Effector CD8-positive, alpha-beta T cell (primary cell): ENCODE measurements at regions not wholly inside any gene's neighbourhood (a gene's known extent, or its start where the extent isn't known, plus 50 kb on each side); places are given as distances from the start of the nearest gene placed in this dataset.

ENCODE experiments used
- DNase-seq: peaks from one replicate; lab custom pipeline; 2025; lab: John Stamatoyannopoulos, UW

DNA sequence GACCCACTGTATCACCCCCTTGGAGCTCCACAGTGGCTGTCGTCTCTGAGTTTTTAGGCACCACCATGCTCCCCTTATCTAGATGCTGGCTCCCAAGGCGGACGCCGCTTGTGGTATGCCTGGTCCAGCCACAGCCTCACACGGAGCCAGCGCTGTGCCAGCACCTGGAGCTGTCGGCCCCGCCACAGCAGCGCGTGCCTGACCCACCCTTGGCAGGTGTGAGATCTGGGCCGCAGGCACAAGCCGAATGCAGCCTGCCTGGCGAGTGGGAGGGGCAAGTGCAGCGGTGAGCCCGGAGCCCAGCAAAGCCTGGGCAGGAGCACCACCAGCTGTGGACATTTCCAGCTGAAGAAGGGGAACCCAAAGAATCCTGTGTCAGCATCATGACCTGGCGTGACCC is 91.9 kb upstream of the BACE2 start:
- DNase-seq = no peak

DNA sequence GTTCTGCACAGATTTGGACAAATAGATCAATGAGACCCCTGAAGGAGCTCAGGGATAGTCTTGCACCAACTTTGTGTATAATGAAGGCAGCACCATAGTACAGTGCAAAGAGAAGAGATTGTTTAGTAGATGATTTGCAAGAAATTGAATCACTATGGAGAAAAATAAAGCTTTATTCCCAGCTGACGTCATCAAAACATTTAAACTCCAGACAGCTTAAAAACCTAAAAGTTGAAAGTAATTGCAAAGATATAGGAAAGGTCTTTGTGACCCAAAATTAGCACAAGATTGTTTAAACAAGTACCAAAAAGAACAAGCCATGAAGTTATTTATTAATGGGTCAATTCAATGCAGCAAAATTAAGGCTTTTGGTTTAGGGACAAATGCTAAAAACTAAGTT is 88.8 kb upstream of the BACE2 start:
- DNase-seq = no peak

DNA sequence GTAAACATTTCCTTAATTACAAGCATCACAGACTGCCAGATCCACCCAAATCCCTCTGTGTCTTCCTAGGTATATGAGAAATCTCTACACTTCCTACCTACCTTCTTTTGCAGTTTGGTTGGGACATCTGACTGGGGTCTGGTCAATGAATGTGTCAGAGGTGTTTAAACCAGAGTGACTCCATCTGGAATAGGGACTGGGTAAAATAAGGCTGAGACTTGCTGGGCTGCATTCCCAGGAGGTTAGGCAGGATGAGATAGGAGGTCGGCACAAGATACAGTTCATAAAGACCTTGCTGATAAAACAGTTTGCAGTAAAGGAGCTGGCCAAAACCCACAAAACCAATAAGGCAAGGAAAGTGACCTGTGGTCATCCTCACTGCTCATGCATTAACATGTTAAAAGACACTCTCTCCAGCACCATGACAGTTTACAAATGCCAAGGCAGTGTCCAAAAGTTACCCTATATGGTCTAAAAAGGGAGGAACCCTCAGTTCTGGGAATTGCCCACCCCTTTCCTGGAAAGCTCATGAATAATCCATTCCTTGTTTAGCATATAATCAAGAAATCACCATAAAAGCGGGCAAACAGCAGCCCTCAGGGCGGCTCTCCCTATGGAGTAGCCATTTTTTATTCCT is 87.4 kb upstream of the BACE2 start:
- DNase-seq = no peak

DNA sequence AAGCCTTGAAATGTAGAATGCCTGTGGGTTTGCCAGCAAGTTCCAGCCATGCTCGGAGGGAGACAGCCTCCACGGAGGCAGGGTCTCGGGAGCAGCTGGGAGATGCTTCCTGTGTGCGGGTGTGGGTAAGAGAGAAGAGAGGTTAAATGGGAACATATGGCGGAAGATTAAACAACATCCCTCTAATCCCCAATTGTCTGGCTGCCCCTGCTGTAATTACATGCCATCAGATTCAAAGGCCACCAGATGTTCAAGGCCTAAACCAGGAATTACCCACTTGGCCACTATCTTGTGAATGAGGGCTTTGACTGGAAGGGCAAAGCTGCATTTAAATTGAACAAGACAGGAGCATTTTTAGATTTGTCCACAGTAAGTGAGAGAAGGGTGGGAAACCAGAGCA is 81.4 kb upstream of the BACE2 start:
- no peak for DNase-seq

DNA sequence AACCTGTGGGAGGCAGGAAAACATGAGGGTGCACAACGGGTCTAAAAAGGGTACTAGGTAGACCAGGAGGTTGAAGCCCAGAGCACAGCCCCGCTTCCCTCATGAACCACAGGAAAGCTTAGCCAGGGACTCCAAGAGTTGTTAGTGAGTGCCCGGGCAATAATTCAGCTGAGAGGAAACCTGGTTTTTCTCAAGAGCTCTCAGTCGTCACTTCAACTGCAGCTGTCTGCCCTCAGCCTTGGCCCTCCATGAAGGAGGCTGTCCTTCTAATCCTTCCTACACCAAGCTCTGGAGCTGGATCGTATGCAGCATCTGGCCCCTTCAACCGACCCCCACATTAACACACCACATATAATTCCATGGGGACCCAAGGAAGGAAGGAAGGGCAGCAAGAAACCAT is 77.0 kb upstream of the BACE2 start:
- DNase-seq = no peak

DNA sequence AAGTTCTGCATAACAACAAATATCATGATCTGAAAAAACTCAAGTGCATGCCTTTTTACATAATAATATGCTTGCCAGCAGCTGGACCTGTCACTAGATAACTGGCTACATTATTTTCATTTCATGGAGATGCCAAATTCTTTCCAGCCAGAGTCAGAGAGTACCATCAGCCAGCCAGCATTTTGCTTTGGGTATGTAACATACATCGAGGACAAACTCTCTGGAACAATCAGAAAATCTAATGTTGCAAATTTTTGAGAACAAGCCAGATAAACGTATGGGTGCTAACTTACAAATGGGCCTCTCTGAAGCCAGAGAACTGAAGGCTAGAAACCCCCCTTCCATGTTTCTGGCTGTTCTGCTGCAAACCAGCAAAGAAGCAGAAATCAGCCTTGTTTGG is 76.3 kb upstream of the BACE2 start:
- DNase-seq = no peak

DNA sequence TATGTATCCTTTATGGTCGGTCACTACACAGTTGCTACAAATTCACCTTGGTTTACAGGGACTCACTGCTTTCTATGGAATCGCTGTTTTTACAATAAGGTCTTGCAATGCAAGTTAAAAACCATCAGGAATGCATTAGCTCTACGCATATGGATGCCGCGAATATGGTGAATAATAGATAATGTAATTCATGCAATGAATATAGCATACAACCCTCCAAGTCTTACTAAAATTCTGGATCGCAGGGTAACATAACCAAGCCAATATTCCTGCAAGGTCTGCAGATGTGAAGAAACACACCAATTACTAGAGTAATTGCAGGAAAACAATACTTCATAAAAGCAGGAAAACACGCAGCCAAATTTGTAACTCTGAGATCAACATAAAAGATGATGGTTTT is 75.6 kb upstream of the BACE2 start:
- no peak for DNase-seq

DNA sequence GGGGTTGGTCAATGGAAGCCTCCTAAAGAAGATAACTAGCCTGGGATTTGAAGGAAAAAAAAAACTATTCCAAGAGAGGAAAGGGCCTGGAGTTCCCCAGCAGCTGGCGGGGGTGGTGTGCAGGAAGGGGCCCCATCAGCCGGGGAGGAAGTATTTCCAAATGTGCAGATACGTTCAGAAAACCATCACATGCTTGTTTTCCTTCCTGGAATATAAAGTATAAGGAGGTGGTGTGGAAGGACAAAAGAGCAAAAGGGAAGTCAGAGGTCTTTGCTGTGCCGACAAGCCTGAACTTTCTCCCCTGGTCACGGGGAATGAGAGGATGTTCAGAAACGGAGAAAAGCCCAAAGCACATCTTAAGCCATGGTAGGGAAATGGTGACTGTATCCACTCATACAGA is 72.0 kb upstream of the BACE2 start:
- no peak for DNase-seq

DNA sequence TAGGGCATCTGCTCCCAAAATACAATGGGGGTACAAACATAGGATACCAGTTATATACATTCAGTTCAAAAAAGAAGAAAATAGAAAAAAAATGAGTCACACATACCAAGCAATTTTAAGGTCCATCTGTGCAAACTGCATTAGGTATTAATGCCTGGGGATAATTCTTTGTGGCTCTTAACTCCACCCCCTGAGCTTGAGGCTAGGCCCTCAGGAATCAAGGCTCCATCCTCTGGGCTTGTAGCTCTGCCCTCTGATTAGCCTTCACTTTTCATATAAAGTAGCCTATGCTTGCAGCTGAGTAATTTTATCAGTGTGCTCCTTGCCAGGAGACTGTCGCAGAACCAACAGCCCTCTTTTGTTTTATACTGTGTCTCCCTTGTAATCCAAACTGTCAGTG is 69.9 kb upstream of the BACE2 start:
- no peak for DNase-seq

DNA sequence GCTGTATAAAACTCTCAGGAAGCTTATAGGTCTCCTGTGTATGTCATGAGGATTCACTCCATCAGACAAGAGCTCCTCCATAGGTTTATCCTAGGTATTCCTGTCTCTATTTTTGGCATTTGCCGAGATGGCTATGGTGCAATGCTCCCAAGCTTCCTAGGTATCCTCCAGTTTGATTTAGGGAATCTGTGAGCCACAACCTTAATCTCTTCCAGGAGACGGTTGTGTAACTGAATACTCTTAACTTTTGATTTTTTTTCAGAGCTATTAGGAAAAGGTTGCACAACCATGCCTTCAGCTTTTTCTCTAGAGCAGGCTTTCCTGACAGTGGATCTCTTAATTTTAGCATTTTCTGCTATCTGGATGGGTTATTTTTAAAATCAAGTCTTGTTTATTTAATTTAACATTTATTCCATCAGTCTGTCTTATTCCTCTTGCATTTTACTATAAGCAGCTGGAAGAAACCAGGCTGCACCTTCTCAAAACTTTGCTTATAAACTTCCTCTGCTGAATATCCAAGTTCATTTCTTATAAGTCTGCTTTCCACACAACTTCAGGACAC is 69.4 kb upstream of the BACE2 start:
- no peak for DNase-seq

DNA sequence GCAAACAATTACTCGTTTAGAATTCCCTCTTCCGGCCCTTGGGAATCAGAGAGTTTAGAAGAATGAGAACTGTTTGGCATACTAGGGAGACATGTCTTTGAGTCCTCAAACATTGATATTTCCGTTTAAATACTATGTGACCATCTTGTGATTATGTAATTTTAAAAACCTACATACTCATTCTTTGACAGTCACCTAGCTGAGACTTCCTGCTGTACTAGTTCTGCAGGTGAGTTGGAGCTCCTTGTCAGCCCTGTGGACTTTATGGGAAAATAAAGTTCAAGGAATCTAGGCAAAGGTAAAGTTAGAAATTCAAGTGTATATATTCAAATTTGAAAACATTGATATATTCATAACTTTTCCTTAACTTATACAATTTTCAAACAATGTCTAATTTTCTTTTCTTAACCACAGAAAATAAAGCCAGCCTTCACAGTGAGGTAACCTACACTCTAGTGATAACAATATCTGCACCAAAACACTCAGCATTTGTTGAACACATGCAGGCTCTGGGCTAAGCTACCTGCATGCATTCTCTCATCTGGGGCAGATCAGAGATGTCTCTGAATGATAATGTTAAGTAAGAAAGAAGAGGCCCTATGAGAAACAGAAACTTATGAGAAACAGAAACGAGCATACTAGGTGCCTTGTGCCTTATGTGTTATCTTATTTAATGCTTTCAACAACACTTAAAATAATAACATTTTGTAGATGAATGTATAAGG is 67.0 kb upstream of the BACE2 start:
- DNase-seq = no peak

DNA sequence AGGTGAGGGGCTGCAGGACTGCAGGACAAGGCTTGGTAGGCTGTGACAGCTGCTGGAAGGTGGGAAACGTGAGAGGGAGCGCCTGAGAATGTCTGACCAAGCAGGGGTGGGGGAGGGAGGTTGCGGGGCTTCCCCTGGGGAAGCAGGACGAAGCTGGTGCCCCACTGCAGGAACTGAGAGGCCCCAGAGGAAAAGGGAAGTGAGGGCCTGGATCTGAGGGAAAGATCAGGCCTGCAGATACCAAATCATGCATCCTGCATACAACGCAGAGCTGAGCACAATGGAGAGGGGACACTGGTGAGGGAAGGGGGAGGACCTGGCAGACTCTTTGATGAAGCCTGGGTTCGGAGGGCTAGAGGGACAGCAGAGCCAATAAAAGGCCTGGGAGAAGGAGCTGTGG is 65.7 kb upstream of the BACE2 start:
- DNase-seq = no peak

DNA sequence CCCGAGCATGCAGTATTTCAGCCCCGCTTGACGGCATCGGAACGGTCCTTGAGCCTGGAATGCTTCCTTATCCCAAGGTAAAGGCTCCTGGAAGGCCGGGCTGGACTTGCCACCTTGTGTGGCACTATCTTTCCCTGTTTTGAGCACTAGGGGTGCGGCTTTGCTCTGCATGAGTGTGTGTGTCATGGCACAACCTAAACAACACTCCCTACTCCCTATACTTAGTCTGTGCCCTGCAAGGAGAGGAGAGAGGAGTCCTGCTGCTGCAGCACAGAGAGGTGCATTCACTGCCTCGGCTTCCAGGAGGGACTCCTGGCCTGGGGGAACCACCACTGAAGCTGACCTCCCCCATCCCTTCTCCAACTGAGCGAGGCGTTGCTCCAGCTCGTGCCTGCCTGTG is 60.4 kb upstream of the BACE2 start:
- DNase-seq = no peak

DNA sequence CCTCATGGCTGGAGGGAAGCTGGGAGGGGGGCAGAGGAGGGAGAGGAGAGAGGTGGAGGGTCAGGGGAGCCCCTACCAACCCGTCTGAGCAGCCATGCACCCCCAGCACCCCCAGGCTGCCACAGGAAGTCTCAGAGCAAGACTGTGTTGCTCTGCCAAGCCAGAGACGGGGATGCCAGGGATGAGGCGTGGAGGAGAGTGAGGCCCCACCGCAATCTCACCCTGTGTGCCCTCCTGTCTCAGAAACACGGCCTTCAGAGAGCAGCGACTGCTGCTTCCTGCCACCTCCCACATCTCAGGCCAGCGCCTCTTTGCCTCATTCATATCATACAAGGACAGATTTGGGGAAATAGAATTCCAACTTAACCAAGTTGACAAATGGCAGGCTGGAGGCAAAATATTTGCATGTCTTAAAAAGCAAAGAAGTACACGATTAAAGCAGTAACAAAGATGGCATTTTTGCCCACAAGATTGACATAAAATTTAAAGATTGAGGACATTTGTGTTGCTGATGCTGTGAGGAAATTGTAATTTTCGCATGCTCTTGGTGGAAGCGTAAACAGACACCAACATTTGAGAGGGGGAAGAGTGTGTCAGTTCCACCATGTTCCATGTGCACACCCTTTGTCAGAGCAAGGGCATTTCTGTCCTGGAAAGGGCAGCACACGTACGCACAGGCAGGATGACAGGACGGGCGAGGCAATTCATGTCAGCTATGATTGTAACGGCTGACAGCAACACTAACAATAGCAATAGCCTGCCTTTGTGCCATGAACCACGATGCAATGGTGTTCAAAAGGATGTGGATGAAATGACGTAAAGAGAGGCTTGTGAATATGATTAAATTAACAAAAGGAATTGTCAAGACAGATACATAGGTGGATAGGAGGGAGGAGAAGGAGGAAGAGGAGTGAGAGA is 59.0 kb upstream of the BACE2 start:
- DNase-seq = no peak

DNA sequence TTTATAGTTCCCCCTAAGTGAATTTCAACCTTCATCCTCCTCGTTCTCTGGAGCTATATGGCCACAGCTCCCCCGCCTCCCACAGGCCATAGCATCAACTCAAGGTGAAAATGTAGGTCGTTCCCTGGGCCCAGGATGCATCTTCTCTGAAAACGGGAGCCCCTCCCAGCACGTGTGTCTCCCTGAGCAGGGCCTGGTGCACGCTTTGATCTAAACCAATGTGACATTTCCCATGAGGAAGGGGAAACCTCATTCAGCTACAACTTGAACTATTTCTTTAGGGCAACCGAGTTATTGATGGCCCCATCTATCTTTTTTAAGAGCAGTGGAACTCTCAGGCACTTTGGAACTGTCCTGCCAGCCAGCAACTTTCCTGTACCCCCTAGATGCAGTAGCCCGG is 57.8 kb upstream of the BACE2 start:
- DNase-seq = no peak

DNA sequence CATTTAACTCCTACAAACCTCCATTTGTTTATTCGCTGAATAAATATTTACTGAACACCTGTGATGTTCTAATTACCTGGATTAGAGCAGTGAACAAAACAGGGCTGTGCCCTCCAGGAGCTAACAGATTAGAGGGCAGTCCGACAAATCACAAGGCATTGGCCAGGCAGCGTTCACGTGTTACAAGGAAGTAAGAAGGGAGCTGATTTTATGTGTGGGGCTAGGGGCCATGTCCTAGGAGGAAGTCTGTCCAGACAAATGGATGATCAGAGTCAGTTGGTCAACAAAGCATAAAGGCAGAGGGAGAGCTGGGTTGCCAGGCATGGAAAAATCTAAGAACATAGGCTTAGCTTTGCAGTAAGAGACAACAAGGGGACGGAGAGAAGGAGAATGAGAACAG is 57.3 kb upstream of the BACE2 start:
- DNase-seq = no peak

DNA sequence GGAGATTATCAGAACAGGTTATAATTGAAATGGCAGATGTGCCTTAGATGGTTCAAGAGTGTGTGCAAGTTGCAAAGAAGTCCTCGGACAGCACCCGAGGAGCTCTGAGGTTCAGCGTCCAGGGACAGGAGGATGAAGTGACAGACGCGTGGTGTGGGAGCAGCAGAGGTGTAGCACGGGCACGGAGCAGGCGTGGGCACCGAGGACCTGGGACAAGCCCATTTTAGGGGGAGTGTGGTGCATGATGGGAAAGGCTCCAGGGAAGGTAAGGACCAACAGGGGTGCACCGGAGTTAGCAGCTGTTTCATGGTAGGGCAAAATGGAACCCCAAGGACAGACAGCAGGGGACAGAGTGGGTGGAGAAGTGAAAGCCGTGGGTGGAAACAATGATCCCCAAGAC is 56.3 kb upstream of the BACE2 start:
- no peak for DNase-seq

DNA sequence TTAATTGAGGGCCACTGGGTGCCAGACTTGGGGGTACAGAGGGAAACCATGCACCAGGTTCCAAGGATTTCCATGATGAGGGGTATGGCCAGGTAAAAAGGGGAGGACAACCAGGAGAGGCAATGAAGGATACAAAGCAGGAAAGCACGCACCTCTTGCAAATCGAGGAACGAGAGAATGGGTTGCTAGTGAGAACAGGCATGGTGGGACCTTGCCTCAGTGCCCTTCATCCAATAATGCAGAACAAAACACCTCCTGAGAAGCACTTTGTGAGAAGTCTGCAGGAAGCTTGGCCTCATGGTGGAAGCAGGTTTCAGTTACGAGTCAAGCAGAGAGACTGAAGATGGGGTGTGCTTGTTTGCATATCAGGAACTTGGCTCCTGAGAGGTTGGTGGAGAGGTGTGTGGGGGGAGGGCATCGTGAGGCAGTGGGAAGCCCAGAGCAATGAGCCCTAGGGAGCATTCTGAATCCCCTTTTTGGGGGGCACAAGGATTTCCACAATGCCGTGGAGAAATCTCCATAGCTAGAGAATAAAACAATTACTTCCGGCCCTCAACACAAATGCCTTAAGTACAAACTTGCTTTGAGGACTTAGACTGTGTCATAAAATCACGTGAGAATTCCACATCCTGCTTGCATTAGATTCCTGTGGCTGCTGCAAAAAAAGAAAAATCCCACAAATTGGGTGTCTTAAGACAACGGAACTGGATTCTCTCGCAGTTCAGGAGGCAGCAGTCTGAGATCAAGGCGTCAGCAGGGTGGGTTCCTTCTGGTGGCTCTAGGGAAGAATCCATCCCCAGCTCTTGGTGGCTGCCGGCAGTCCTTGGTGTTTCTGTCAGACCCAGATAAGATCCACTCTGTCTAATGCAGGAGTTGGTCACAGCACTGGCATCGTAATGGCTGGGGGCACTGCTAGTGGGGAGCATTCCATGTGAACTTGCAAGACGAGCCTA is 54.9 kb upstream of the BACE2 start:
- DNase-seq = no peak

DNA sequence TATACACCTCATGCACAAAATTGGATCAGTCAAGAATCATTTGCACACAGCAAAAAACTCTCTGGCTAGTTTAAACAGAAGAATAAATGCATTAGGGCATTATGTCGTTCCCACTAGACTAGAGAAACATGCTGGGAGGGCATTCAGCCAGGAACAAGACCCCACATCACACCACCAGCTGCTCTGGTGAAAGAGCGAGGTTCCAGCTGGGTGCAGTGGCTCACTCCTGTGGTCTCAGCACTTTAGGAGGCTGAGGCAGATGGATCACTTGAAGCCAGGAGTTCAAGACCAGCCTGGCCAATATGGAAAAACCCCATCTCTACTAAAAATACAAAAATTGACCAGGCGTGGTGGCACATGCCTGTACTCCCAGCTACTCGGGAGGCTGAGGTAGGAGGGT is 52.1 kb upstream of the BACE2 start:
- no peak for DNase-seq
